GM19467 (cell line): ENCODE measurements at regions not wholly inside any gene's neighbourhood (a gene's known extent, or its start where the extent isn't known, plus 50 kb on each side); places are given as distances from the start of the nearest gene placed in this dataset.
"Not testable (repeated sequence)": the region's sequence is repeated elsewhere in the genome, so short reads cannot be mapped to it uniquely, and the experiment has no call there.

Experiments used
- ATAC-seq: cut with Tn5 transposase; IDR thresholded peaks from one replicate; pipeline ENCODE4 v1.9.1; 2021; ENCODE audit warnings: mild to moderate bottlenecking, moderate library complexity; ENCODE audit not compliant: unreplicated experiment

DNA sequence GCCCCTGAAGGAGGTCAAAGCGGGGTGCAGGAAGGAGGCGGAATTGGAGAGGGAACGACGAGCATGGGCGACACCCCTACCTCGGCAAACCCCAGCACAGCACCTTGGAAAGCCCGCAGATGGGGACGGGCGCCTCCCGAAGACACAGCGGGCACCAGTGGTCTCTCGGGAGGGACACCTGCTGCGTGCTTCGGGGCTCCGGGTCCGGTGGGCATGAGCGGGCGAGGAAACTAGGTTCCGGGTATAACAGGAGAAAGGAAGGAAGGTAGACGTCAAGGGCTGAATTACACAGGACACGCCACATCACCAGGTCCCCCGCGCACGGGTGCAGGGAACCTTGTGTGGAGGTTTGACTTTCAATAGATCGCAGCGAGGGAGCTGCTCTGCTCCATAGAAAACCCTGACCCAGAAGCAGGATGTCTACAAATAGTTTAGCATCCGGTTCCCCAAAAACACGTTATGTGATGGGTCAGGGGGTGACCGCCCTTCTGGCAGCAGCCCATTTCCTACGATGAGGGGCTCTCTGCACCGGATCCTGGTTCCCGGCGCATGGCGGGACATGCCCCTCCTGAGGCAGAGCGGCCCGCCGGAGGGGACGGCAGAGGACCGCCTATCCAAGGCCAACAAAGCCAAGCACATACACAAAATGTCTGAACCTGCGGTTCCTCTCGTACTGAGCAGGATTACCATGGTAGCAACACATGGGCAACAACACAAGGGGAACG, 196.9 kb downstream of the ALG10 start:
- ATAC-seq = no peak

DNA sequence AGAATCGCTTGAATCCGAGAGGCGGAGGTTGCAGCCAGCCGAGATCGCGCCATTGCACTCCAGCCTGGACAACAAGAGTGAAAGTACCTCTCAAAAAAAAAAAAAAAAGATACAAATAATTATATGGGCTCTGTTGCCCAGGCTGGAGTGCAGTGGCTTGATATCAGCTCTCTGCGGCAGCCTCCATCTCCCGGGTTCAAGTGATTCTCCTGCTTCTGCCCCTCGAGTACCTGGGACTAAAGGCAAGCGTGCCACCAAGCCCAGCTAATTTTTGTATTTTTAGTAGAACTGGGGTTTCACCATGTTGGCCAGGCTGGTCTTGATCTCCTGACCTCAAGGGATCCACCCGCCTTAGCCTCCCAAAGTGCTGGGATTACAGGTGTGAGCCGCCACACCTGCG, 197.8 kb downstream of the ALG10 start:
- not testable (repeated sequence) for ATAC-seq

DNA sequence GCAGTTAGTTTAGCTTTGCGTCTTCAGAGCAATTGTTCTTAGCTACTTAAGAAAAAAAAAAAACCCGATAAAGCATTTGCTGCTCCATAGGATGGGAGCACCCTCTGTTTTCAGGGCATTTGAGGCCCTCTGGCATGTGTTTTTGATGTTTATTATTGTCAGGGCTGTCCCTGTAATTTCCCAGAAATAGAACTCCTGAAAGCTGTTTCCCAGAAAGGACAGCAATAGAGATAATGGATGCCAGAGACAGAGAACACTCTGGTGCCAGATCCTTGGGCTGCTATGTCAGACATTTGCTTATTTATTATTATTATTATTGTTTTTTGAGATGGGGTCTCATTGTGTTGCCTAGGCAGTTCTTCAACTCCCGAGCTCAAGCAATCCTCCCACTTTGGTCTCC, 201.3 kb downstream of the ALG10 start:
- no peak for ATAC-seq

GRCh38 chr12:34226044-34226443, 203.7 kb downstream of the ALG10 start:
- ATAC-seq = not testable (repeated sequence)

DNA sequence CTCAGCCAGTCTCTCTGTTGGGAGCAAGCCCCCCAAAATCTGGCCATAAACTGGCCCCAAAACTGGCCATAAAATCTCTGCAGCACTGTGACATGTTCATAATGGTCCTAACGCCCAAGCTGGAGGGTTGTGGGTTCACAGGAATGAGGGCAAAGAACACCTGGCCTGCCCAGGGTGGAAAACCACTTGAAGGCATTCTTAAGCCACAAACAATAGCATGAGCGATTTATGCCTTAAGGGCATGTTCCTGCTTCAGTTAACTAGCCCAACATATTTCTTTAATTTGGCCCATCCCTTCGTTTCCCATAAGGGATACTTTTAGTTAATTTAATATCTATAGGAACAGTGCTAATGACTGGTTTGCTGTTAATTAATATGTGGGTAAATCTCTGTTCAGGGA, 205.8 kb downstream of the ALG10 start:
- not testable (repeated sequence) for ATAC-seq

- not testable (repeated sequence) for ATAC-seq
Observed at GRCh38 chr12:34229033-34229432, 206.7 kb downstream of the ALG10 start.

DNA sequence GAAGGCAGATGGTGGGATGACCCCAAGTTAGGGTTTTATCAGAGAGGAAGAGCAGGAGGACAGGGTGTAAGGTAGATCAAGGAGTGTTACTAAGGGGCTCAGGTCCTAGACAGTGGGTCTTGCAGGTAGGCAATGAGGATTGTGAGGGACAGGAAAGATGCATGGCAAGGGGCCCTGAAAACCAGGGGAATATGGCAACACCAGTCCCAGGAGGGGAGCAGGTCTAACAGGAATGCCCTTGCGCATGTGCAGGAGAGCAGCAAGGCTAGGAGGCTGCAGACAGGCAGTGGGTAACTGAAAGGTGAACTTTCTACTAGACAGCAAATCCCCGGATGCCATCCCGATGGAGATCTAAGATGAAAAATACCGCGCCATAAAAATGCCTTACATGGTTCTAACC, 211.3 kb downstream of the ALG10 start:
- ATAC-seq = no peak

DNA sequence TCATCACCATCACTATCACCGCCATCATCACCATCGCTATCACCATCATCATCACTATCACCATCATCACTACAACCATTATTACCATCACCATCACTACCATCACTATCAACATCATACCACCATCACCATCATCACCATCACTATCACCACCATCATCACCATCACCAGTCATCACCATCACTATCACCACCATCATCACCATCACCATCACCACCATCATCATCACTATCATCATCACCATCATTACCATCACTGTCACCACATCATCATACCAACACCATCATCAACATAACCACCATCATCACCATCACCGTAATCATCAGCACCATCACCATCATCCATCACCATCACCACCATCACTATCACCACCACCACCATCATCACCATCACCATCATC, 213.8 kb downstream of the ALG10 start:
- no peak for ATAC-seq

GRCh38 chr12:34244608-34245007, 222.3 kb downstream of the ALG10 start:
- ATAC-seq = no peak

DNA sequence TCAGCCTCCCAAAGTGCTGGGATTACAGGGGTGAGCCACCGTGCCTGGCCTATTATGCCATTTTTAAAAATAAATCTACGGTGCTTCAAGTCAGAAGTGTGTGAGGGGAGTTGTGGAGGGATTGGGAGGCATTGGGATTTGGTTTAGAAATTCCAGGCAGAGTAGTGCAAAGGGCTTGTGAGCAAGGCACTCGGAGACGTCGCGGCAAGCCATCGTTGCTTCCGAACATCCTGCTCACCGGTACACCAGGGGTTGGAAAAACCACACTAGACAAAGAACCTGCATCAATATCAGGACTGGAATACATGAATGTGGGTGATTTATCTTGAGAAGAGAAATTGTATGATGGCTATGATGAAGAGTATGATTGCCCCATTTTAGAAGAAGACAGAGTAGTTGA, 227.0 kb downstream of the ALG10 start:
- ATAC-seq = no peak

DNA sequence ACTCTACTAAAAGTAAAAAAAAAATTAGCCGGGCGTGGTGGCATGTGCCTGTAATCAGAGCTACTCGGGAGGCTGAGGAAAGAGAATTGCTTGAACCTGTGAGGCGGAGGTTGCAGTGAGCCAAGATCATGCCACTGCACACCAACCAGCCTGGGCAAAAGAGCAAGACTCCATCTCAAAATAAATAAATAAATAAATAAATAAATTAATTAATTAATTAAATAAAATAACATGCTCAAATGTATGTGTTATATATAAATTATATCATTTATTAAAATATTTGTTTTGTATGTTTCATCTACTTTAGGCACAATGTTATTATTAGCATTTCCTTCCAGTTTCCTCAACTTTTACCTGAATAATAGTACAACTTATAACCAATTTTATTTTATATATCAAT, 229.6 kb downstream of the ALG10 start:
- ATAC-seq = not testable (repeated sequence)

- ATAC-seq = no peak
Observed at GRCh38 chr12:34253674-34254073, 231.4 kb downstream of the ALG10 start.

DNA sequence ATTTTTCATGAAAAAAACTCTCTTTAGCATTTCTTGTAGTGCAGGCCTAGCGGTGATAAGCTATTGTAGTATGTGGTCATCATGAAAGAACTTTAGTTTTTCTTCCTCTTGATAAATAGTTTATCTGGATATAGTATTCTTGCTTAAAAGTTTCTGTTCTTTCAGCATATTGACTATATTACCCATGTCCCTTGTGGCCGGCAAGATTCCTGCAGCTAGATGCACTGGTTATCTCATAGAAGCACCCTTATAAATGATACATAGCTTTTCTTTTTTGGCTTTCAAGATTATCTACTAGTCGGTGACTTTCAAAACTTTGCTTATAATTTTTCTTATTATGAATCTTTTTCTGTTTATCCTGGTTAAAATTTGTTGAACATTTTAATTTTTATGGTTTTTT, 234.8 kb downstream of the ALG10 start:
- ATAC-seq = no peak

DNA sequence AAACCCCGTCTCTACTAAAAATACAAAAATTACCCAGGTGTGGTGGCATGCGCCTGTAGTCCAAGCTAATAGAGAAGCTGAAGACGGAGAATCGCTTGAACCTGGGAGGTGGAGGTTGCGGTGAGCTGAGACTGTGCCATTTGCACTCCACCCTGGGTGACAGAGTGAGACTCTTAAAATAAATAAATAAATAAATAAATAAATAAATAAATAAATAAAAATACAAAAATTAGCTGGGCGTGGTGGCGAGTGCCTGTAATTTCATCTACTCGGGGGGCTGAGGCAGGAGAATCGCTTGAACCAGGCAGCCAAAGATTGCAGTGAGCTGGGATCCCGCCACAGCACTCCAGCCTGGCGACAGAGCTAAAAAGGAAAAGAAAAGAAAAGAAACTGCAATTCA, 239.8 kb downstream of the ALG10 start:
- ATAC-seq = not testable (repeated sequence)

DNA sequence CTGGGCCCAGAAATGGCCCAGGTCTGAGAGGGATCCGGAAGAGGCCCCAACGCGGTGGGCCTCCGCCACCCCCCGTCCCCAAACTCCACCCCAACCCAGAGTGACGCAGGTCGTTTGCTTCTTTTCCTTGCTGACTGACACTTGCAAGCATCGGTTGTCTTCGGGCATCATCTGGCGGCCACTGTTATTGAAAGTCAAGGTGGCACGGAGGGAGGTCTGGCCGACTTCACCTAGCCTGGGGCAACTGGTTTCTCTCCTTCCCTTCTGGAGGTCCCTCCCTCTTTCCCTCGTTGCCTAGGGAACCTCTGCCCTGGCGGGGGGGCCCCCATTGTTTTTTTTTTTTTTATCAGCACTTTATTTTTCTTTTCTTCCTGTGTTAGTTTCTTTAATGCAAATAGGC, 241.8 kb downstream of the ALG10 start:
- no peak for ATAC-seq

DNA sequence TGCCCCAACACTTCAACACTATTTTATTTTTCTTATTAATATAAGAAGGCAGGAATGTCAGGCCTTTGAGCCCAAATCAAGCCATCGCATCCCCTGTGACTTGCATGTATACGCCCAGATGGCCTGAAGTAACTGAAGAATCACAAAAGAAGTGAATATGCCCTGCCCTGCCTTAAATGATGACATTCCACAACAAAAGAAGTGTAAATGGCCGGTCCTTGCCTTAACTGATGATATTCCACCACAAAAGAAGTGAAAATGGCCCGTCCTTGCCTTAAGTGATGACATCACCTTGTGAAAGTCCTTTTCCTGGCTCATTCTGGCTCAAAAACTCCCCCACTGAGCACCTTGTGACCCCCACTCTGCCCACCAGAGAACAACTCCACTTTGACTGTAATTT, 251.4 kb downstream of the ALG10 start:
- not testable (repeated sequence) for ATAC-seq

DNA sequence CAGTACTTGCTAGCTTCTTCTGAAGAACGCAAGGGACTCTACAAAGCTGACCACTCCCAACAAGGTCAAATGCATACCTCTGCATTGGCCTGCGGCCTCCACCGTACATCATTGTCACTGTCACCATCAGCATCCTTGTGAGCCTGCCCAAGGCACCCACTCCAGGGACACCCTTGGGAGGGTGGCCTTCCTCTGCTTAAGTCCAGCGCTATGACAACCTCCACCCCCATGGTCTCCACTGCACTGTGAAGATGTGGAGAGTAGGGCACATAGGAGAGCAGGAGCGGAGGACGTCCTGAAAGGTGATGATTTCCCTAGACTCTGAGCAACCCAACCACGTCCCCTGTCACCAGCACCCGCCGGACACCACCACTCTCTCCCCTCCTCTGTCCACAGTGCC, 252.8 kb downstream of the ALG10 start:
- ATAC-seq = no peak

DNA sequence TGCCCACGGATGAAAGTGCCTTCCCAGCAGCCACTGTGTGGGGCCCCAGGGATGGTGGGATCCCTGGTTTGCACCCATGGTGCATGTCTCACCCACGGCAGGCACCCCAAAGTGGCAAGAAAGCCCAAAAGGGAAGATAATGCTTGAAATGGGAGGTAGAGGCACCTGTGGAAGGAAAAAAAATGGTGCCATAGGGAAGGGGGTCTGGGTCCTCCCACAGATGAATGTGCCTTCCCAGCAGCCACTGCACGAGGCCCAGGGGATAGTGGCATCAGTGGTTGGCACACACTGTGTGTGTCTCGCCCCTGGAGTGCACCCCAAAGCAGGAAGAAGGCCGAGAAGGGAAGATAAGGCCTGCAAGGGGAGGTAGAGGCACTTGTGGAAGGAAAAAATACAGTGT, 264.2 kb downstream of the ALG10 start:
- ATAC-seq = no peak

GRCh38 chr12:34286934-34287333, 264.6 kb downstream of the ALG10 start:
- ATAC-seq = no peak

DNA sequence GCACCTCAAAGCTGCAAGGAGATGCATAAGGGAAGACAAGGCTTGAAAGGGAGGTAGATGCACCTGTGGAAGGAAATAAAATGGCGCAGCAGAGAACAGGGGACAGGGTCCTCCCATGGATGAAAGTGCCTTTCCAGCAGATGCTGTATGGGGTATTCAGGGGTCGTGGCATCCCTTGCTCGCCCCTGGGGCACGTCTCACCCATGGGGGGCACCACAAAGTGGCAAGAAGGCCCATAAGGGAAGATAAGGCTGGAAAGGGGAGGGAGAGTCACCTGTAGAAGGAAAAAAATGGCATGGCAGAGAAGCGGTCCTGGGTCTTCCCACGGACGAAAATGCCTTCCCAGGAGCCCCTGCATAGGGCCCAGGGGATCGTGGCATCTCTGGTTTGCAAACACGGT, 265.1 kb downstream of the ALG10 start:
- no peak for ATAC-seq

- ATAC-seq = no peak
Observed at GRCh38 chr12:34287986-34288962, 266.0 kb downstream of the ALG10 start.

GRCh38 chr12:34288963-34289345, 266.7 kb downstream of the ALG10 start:
- ATAC-seq = no peak
